ENCODE measurements at regions not wholly inside any gene's neighbourhood (a gene's known extent, or its start where the extent isn't known, plus 50 kb on each side); places are given as distances from the start of the nearest gene placed in this dataset.

- Histone ChIP-seq H3K27me3 (ENCODE audit: low read depth, low read length) (peaks cover 25% of the 10 kb centered on the region), H3K27ac (ENCODE audit: low read length) (no peak overlapping the region), H3K4me3 (ENCODE audit: low read length) (0 out of 2 replicates have a peak overlapping the region, but pooled peaks have one; percentile 30), H4K20me1 (ENCODE audit: insufficient read depth, low read length) (no peaks in the 10 kb centered on the region), H3K9ac (ENCODE audit: low read length) (no peak overlapping the region), H3K4me2 (ENCODE audit: low read length) (peak overlapping the region; percentile 35), H3K9me3 (ENCODE audit: insufficient read depth, low read length) (no peaks in the 10 kb centered on the region), H3K79me2 (ENCODE audit: low read length) (no peaks in the 10 kb centered on the region), H2AFZ (ENCODE audit: low read depth, low read length) (peak overlapping the region; percentile 89; the same call in 1 of the 2 replicates), H3K4me1 (ENCODE audit: low read length) (no peaks in the 10 kb centered on the region), H3K36me3 (replicated peaks; ENCODE audit: low read depth, low read length) (no peaks in the 10 kb centered on the region)
- TF ChIP-seq EZH2phosphoT487 (IDR thresholded peaks at IDR 0.05; ENCODE audit: low read depth) (no peak), CTCF (IDR thresholded peaks at IDR 0.05; ENCODE audit: low read depth, low read length) (peak; percentile 85)
Measured at GRCh38 chr9:115591584-115591984, 473.6 kb upstream of the TNC start.

GRCh38 chr9:115593587-115594091 is 475.7 kb upstream of the TNC start:
- Histone ChIP-seq H4K20me1 (ENCODE audit: insufficient read depth, low read length) (no peaks in the 10 kb centered on the region), H3K4me3 (ENCODE audit: low read length) (no peak overlapping the region), H3K4me1 (ENCODE audit: low read length) (no peaks in the 10 kb centered on the region), H3K9me3 (ENCODE audit: insufficient read depth, low read length) (no peaks in the 10 kb centered on the region), H3K27ac (ENCODE audit: low read length) (no peak overlapping the region), H3K27me3 (ENCODE audit: low read depth, low read length) (peaks cover 36% of the 10 kb centered on the region), H2AFZ (ENCODE audit: low read depth, low read length) (no peak overlapping the region), H3K36me3 (replicated peaks; ENCODE audit: low read depth, low read length) (no peaks in the 10 kb centered on the region), H3K79me2 (ENCODE audit: low read length) (no peaks in the 10 kb centered on the region), H3K4me2 (ENCODE audit: low read length) (no peak overlapping the region), H3K9ac (ENCODE audit: low read length) (no peak overlapping the region)
- TF ChIP-seq CTCF (IDR thresholded peaks at IDR 0.05; ENCODE audit: low read depth, low read length) (peak; percentile 83), EZH2phosphoT487 (IDR thresholded peaks at IDR 0.05; ENCODE audit: low read depth) (no peak)

DNA sequence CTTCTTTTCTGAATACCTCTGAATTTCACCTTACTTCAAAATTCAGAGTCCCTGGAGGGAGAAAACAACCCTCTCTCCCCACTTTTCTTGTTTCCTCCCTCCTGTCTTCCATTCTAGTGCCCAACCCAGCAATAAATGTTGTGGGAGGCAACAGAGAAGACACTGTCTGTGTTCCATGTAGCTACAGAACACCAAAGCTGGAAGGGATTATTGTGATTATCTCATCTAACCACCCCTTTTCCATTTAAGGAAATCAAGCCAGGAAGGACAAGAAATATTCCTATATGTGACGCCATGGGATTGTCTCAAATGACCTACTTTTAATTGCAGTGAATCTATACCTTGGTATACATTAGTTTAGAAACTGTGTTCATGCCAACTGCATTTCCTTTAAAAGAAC is 476.6 kb upstream of the TNC start:
- no peaks in the 10 kb centered on the region for H3K36me3 ChIP-seq (replicated peaks; ENCODE audit: low read depth, low read length)
- TF ChIP-seq CTCF (IDR thresholded peaks at IDR 0.05; ENCODE audit: low read depth, low read length) (no peak), EZH2phosphoT487 (IDR thresholded peaks at IDR 0.05; ENCODE audit: low read depth) (no peak)
- no peak overlapping the region for H3K27ac ChIP-seq (ENCODE audit: low read length)
- no peak overlapping the region for H2AFZ ChIP-seq (ENCODE audit: low read depth, low read length)
- no peaks in the 10 kb centered on the region for H3K4me1 ChIP-seq (ENCODE audit: low read length)
- H3K27me3 ChIP-seq (ENCODE audit: low read depth, low read length), result peaks cover 44% of the 10 kb centered on the region
- H3K9ac ChIP-seq (ENCODE audit: low read length), result no peak overlapping the region
- H3K4me3 ChIP-seq (ENCODE audit: low read length), result no peak overlapping the region
- no peaks in the 10 kb centered on the region for H3K79me2 ChIP-seq (ENCODE audit: low read length)
- H3K9me3 ChIP-seq (ENCODE audit: insufficient read depth, low read length), result no peaks in the 10 kb centered on the region
- H4K20me1 ChIP-seq (ENCODE audit: insufficient read depth, low read length), result no peaks in the 10 kb centered on the region
- H3K4me2 ChIP-seq (ENCODE audit: low read length), result no peak overlapping the region

- TF ChIP-seq CTCF (IDR thresholded peaks at IDR 0.05; ENCODE audit: low read depth, low read length) (no peak), EZH2phosphoT487 (IDR thresholded peaks at IDR 0.05; ENCODE audit: low read depth) (no peak)
- H3K4me1 ChIP-seq (ENCODE audit: low read length), result no peaks in the 10 kb centered on the region
- H3K4me3 ChIP-seq (ENCODE audit: low read length), result no peak overlapping the region
- H3K9me3 ChIP-seq (ENCODE audit: insufficient read depth, low read length), result no peaks in the 10 kb centered on the region
- no peaks in the 10 kb centered on the region for H3K79me2 ChIP-seq (ENCODE audit: low read length)
- H3K9ac ChIP-seq (ENCODE audit: low read length), result no peak overlapping the region
- no peak overlapping the region for H2AFZ ChIP-seq (ENCODE audit: low read depth, low read length)
- no peak overlapping the region for H3K27ac ChIP-seq (ENCODE audit: low read length)
- peaks cover 47% of the 10 kb centered on the region for H3K27me3 ChIP-seq (ENCODE audit: low read depth, low read length)
- no peaks in the 10 kb centered on the region for H4K20me1 ChIP-seq (ENCODE audit: insufficient read depth, low read length)
- no peaks in the 10 kb centered on the region for H3K36me3 ChIP-seq (replicated peaks; ENCODE audit: low read depth, low read length)
- H3K4me2 ChIP-seq (ENCODE audit: low read length), result no peak overlapping the region
Measured at GRCh38 chr9:115596021-115596745, 478.2 kb upstream of the TNC start.

All from OCI-LY3 (cell line).